Activated T-helper 1 cell treated with anti-CD3 and anti-CD28 coated beads, Interleukin-12 subunit alpha, Interleukin-12 subunit beta, Interleukin-2, Interleukin-4 antibody, amounts not matched to agents 30 ng/mL and 10 ng/mL and 1 ng/mL, durations not matched to agents 14 hours and 24 hours and 36 hours (primary cell): ENCODE measurements at regions not wholly inside any gene's neighbourhood (a gene's known extent, or its start where the extent isn't known, plus 50 kb on each side); places are given as distances from the start of the nearest gene placed in this dataset.

Source experiments
- DNase-seq: peaks from one replicate; pipeline ENCODE4 v3.0.0; 2021; ENCODE audit warnings: low spot score
- H3K27ac Mint-ChIP-seq: one replicate; pipeline ENCODE4 v1.8.0; 2021; ENCODE audit warnings: mild to moderate bottlenecking, mixed read lengths
- H3K27me3 Mint-ChIP-seq: one replicate; pipeline ENCODE4 v1.8.0; 2022; ENCODE audit warnings: mild to moderate bottlenecking, moderate library complexity, mixed read lengths; ENCODE audit not compliant: insufficient read depth
- H3K36me3 Mint-ChIP-seq: one replicate; pipeline ENCODE4 v1.8.0; 2021; ENCODE audit warnings: low read depth, mixed read lengths
- H3K4me1 Mint-ChIP-seq: one replicate; pipeline ENCODE4 v1.8.0; 2021; ENCODE audit warnings: low read depth, mixed read lengths
- H3K4me3 Mint-ChIP-seq: one replicate; pipeline ENCODE4 v1.8.0; 2021; ENCODE audit warnings: mild to moderate bottlenecking, moderate library complexity, mixed read lengths
- H3K9me3 Mint-ChIP-seq: one replicate; pipeline ENCODE4 v1.8.0; 2021; ENCODE audit warnings: mixed read lengths
- intact Hi-C: fragments of 100-400 bp; cut with micrococcal nuclease; formaldehyde crosslinking; loops from one replicate; pipeline ENCODE4 v1.15.1; 2024

- no peak overlapping the region for H3K4me3 Mint-ChIP-seq
- no peaks in the 10 kb centered on the region for H3K27me3 Mint-ChIP-seq
- intact Hi-C loops, result no loop called here
- DNase-seq, result no peak
- no peaks in the 10 kb centered on the region for H3K4me1 Mint-ChIP-seq
- no peaks in the 10 kb centered on the region for H3K36me3 Mint-ChIP-seq
- H3K9me3 Mint-ChIP-seq, result peaks cover 3% of the 10 kb centered on the region
- no peak overlapping the region for H3K27ac Mint-ChIP-seq
Measured at GRCh38 chr17:71458322-71458721, 662.5 kb upstream of the SOX9 start.

GRCh38 chr17:71460943-71461342 is 659.9 kb upstream of the SOX9 start:
- intact Hi-C loops, result no loop called here
- no peak for DNase-seq
- no peak overlapping the region for H3K27ac Mint-ChIP-seq
- H3K4me1 Mint-ChIP-seq, result no peaks in the 10 kb centered on the region
- H3K9me3 Mint-ChIP-seq, result peaks cover 7% of the 10 kb centered on the region
- H3K4me3 Mint-ChIP-seq, result no peak overlapping the region
- H3K27me3 Mint-ChIP-seq, result no peaks in the 10 kb centered on the region
- H3K36me3 Mint-ChIP-seq, result no peaks in the 10 kb centered on the region

- Mint-ChIP-seq H3K27ac (no peak overlapping the region), H3K9me3 (peaks cover 7% of the 10 kb centered on the region), H3K36me3 (no peaks in the 10 kb centered on the region), H3K27me3 (no peaks in the 10 kb centered on the region), H3K4me1 (no peaks in the 10 kb centered on the region), H3K4me3 (no peak overlapping the region)
- DNase-seq, result no peak
- intact Hi-C loops, result no loop called here
Measured at GRCh38 chr17:71461498-71462169, 659.2 kb upstream of the SOX9 start.

GRCh38 chr17:71464241-71464640 is 656.6 kb upstream of the SOX9 start:
- Mint-ChIP-seq H3K36me3 (no peaks in the 10 kb centered on the region), H3K27ac (no peak overlapping the region), H3K9me3 (peaks cover 7% of the 10 kb centered on the region), H3K27me3 (no peaks in the 10 kb centered on the region), H3K4me3 (no peak overlapping the region), H3K4me1 (no peaks in the 10 kb centered on the region)
- no peak for DNase-seq
- intact Hi-C loops, result no loop called here

GRCh38 chr17:71464751-71465150 is 656.1 kb upstream of the SOX9 start:
- H3K27me3 Mint-ChIP-seq, result no peaks in the 10 kb centered on the region
- no peaks in the 10 kb centered on the region for H3K4me1 Mint-ChIP-seq
- no peak overlapping the region for H3K4me3 Mint-ChIP-seq
- DNase-seq, result no peak
- H3K36me3 Mint-ChIP-seq, result no peaks in the 10 kb centered on the region
- no peak overlapping the region for H3K27ac Mint-ChIP-seq
- peaks cover 7% of the 10 kb centered on the region for H3K9me3 Mint-ChIP-seq
- intact Hi-C loops, result no loop called here

- intact Hi-C loops, result no loop called here
- H3K9me3 Mint-ChIP-seq, result peaks cover 5% of the 10 kb centered on the region
- no peak for DNase-seq
- H3K27me3 Mint-ChIP-seq, result no peaks in the 10 kb centered on the region
- no peaks in the 10 kb centered on the region for H3K4me1 Mint-ChIP-seq
- no peak overlapping the region for H3K4me3 Mint-ChIP-seq
- no peaks in the 10 kb centered on the region for H3K36me3 Mint-ChIP-seq
- H3K27ac Mint-ChIP-seq, result no peak overlapping the region
Measured at GRCh38 chr17:71467719-71468118, 653.1 kb upstream of the SOX9 start.

- no peak overlapping the region for H3K27ac Mint-ChIP-seq
- H3K4me1 Mint-ChIP-seq, result no peaks in the 10 kb centered on the region
- H3K4me3 Mint-ChIP-seq, result no peak overlapping the region
- no peaks in the 10 kb centered on the region for H3K36me3 Mint-ChIP-seq
- DNase-seq, result no peak
- no peaks in the 10 kb centered on the region for H3K27me3 Mint-ChIP-seq
- intact Hi-C loops, result loop anchor here (5.0 to 10.0 kb wide), 3 partner anchors 645 to 1072 kb away; no protein-coding TSS in a partner anchor
- no peaks in the 10 kb centered on the region for H3K9me3 Mint-ChIP-seq
Measured at GRCh38 chr17:71470062-71470461, 650.8 kb upstream of the SOX9 start.

- Mint-ChIP-seq H3K4me1 (no peaks in the 10 kb centered on the region), H3K27ac (no peak overlapping the region), H3K27me3 (no peaks in the 10 kb centered on the region), H3K4me3 (no peak overlapping the region), H3K9me3 (no peaks in the 10 kb centered on the region), H3K36me3 (no peaks in the 10 kb centered on the region)
- no peak for DNase-seq
- intact Hi-C loops, result loop anchor here (5.0 to 10.0 kb wide), 3 partner anchors 642 to 1069 kb away; no protein-coding TSS in a partner anchor
Measured at GRCh38 chr17:71472809-71473789, 647.7 kb upstream of the SOX9 start.

GRCh38 chr17:71477356-71477755 is 643.5 kb upstream of the SOX9 start:
- Mint-ChIP-seq H3K4me3 (no peak overlapping the region), H3K27ac (no peak overlapping the region), H3K36me3 (no peaks in the 10 kb centered on the region), H3K4me1 (no peaks in the 10 kb centered on the region), H3K27me3 (no peaks in the 10 kb centered on the region), H3K9me3 (no peaks in the 10 kb centered on the region)
- no peak for DNase-seq
- intact Hi-C loops, result loop anchor here (10.0 kb wide), 1 partner anchor 637 kb away; no protein-coding TSS in a partner anchor

- no peak overlapping the region for H3K27ac Mint-ChIP-seq
- intact Hi-C loops, result no loop called here
- DNase-seq, result no peak
- no peak overlapping the region for H3K4me3 Mint-ChIP-seq
- H3K9me3 Mint-ChIP-seq, result no peaks in the 10 kb centered on the region
- H3K36me3 Mint-ChIP-seq, result no peaks in the 10 kb centered on the region
- H3K4me1 Mint-ChIP-seq, result no peaks in the 10 kb centered on the region
- H3K27me3 Mint-ChIP-seq, result no peaks in the 10 kb centered on the region
Measured at GRCh38 chr17:71480099-71480498, 640.7 kb upstream of the SOX9 start.

- no peaks in the 10 kb centered on the region for H3K27me3 Mint-ChIP-seq
- H3K27ac Mint-ChIP-seq, result no peak overlapping the region
- no peak for DNase-seq
- intact Hi-C loops, result no loop called here
- H3K36me3 Mint-ChIP-seq, result no peaks in the 10 kb centered on the region
- H3K9me3 Mint-ChIP-seq, result no peaks in the 10 kb centered on the region
- H3K4me3 Mint-ChIP-seq, result no peak overlapping the region
- H3K4me1 Mint-ChIP-seq, result no peaks in the 10 kb centered on the region
Measured at GRCh38 chr17:71482625-71483024, 638.2 kb upstream of the SOX9 start.

- Mint-ChIP-seq H3K4me1 (no peaks in the 10 kb centered on the region), H3K36me3 (no peaks in the 10 kb centered on the region), H3K9me3 (no peaks in the 10 kb centered on the region), H3K27me3 (no peaks in the 10 kb centered on the region), H3K27ac (no peak overlapping the region), H3K4me3 (no peak overlapping the region)
- intact Hi-C loops, result no loop called here
- DNase-seq, result no peak
Measured at GRCh38 chr17:71484546-71484945, 636.3 kb upstream of the SOX9 start.

- Mint-ChIP-seq H3K27ac (no peak overlapping the region), H3K4me1 (no peaks in the 10 kb centered on the region), H3K9me3 (no peaks in the 10 kb centered on the region), H3K4me3 (no peak overlapping the region), H3K36me3 (no peaks in the 10 kb centered on the region), H3K27me3 (no peaks in the 10 kb centered on the region)
- intact Hi-C loops, result no loop called here
- DNase-seq, result no peak
Measured at GRCh38 chr17:71485426-71485825, 635.4 kb upstream of the SOX9 start.
